HCT116 (cell line): ENCODE measurements at regions not wholly inside any gene's neighbourhood (a gene's known extent, or its start where the extent isn't known, plus 50 kb on each side); places are given as distances from the start of the nearest gene placed in this dataset.

Source experiments
- ATAC-seq: fragments of 200-7000 bp; cut with Tn5 transposase; 2 replicates; pipeline ENCODE4 v1.9.1; 2020; ENCODE audit warnings: mild to moderate bottlenecking, moderate library complexity
- BruUV-seq: library from RNA; stranded (reverse); fragments of 400-500 nt; replicated peaks from 2 replicates; lab custom pipeline; 2021; lab: Mats Ljungman, UMichigan
- CTCF ChIA-PET: fragments of 300-600 bp; sonication (Branson Sonifier 250); formaldehyde crosslinking; loops from one replicate; lab custom pipeline; 2021; ENCODE audit warnings: antibody characterized with exemption; lab: Charles Lee
- POLR2A ChIA-PET: fragments of 300-600, 350-600 bp; sonication (Branson Sonifier 250); formaldehyde crosslinking; loops from one replicate; lab custom pipeline; 2021; ENCODE audit warnings: antibody characterized with exemption; lab: Charles Lee
- RAD21 ChIA-PET, 2 experiments: fragments of 300-600 bp; sonication (Branson Sonifier 250); formaldehyde crosslinking; loops; one replicate each; lab custom pipeline; 2023; ENCODE audit warnings: low total read pairs in 2 of 2; ENCODE audit not compliant: uncharacterized antibody in 2 of 2, unreplicated experiment in 2 of 2, low non-redundant PET in 1 of 2; lab: Charles Lee
- DNase-seq: peaks from one replicate; pipeline ENCODE4 v3.0.0-alpha.2; 2010; ENCODE audit warnings: low read depth, low spot score
- H2AFZ ChIP-seq: fragments of 200-600 bp; shearing (Covaris generic), sonication (generic); 2 replicates; pipeline ENCODE4 v1.6.1; 2017; ENCODE audit warnings: low read depth, mixed run types, mixed read lengths, antibody characterized with exemption, low read length; ENCODE audit not compliant: poor library complexity, severe bottlenecking
- H3K27ac ChIP-seq: 2 replicates; pipeline ENCODE4 v1.5.1; 2012; ENCODE audit warnings: low read depth, low read length
- H3K27me3 ChIP-seq: fragments of 200-600 bp; sonication (generic); 2 replicates; pipeline ENCODE4 v1.6.1; 2016; ENCODE audit warnings: mixed run types, low read length, mixed read lengths; ENCODE audit not compliant: insufficient read depth
- H3K36me3 ChIP-seq, 2 experiments: fragments of 200-500 bp in 1 of 2; fragments of 200-600 bp in 1 of 2; sonication (Bioruptor generic) in 1 of 2; sonication (generic) in 1 of 2; 2 replicates each; pipeline versions ENCODE4 v1.5.1 to v1.6.1; 2014 to 2016; ENCODE audit warnings: low read length in 2 of 2, inconsistent platforms in 1 of 2, mixed read lengths in 1 of 2, mixed run types in 1 of 2; ENCODE audit not compliant: insufficient read depth in 2 of 2, control insufficient read depth in 1 of 2
- H3K4me1 ChIP-seq, 2 experiments: fragments of 200-600 bp in 1 of 2; sonication (generic) in 1 of 2; 2 replicates each; pipeline versions ENCODE4 v1.5.1 to v1.6.1; 2012 to 2017; ENCODE audit warnings: low read length in 2 of 2, inconsistent platforms in 1 of 2, mild to moderate bottlenecking in 1 of 2, mixed read lengths in 1 of 2, mixed run types in 1 of 2, moderate library complexity in 1 of 2; ENCODE audit not compliant: insufficient read depth in 2 of 2, control insufficient read depth in 1 of 2
- H3K4me2 ChIP-seq: fragments of 200-600 bp; sonication (generic); 2 replicates; pipeline ENCODE4 v1.6.1; 2017; ENCODE audit warnings: mixed run types, low read length, mixed read lengths
- H3K4me3 ChIP-seq, 2 experiments: fragments of 200-600 bp in 1 of 2; sonication (generic) in 1 of 2; replicated peaks in 1 of 2; 2 replicates each; pipeline ENCODE4 v1.5.1; 2011 to 2016; ENCODE audit warnings: low read length in 2 of 2, control low read depth in 1 of 2, low read depth in 1 of 2, mild to moderate bottlenecking in 1 of 2, mixed read lengths in 1 of 2, mixed run types in 1 of 2
- H3K79me2 ChIP-seq: fragments of 200-600 bp; sonication (generic); 2 replicates; pipeline ENCODE4 v1.6.1; 2017; ENCODE audit warnings: mild to moderate bottlenecking, mixed run types, low read length, moderate library complexity, mixed read lengths; ENCODE audit not compliant: insufficient read depth
- H3K9ac ChIP-seq: fragments of 200-600 bp; sonication (generic); 2 replicates; pipeline ENCODE4 v1.6.1; 2016; ENCODE audit warnings: low read length, mixed read lengths
- H3K9me2 ChIP-seq: fragments of 200-600 bp; sonication (generic), shearing (Covaris generic); 2 replicates; pipeline ENCODE4 v1.6.1; 2017; ENCODE audit warnings: mixed run types, mild to moderate bottlenecking, moderate library complexity; ENCODE audit not compliant: insufficient read depth
- H3K9me3 ChIP-seq, 2 experiments: fragments of 200-500 bp in 1 of 2; fragments of 200-600 bp in 1 of 2; sonication (Bioruptor generic) in 1 of 2; sonication (generic) in 1 of 2; 2 replicates each; pipeline ENCODE4 v1.6.1; 2014 to 2017; ENCODE audit warnings: low read length in 2 of 2, mixed read lengths in 2 of 2, inconsistent platforms in 1 of 2, low read depth in 1 of 2, mild to moderate bottlenecking in 1 of 2, mixed run types in 1 of 2, moderate library complexity in 1 of 2; ENCODE audit not compliant: control insufficient read depth in 1 of 2, insufficient read depth in 1 of 2
- H4K20me1 ChIP-seq: fragments of 200-600 bp; sonication (generic), shearing (Covaris generic); 2 replicates; pipeline ENCODE4 v1.6.1; 2017; ENCODE audit warnings: mixed run types, mild to moderate bottlenecking, moderate library complexity; ENCODE audit not compliant: insufficient read depth
- ATF3 ChIP-seq: IDR thresholded peaks from 2 replicates; pipeline ENCODE4 v1.6.1; 2012
- CBX3 ChIP-seq: IDR thresholded peaks from 2 replicates; pipeline ENCODE4 v1.6.1; 2012; ENCODE audit warnings: low read depth
- CEBPB ChIP-seq: IDR thresholded peaks from 2 replicates; pipeline ENCODE4 v1.6.1; 2012; ENCODE audit warnings: low read depth
- CTCF ChIP-seq, 3 experiments: fragments of 200-600 bp in 1 of 3; sonication (generic) in 1 of 3; IDR thresholded peaks in 2 of 3; conservative IDR thresholded peaks in 1 of 3; 2 replicates each; pipeline ENCODE4 v1.5.1; 2012 to 2017; ENCODE audit warnings: low read depth in 2 of 3, low read length in 2 of 3, antibody characterized with exemption in 1 of 3, borderline replicate concordance in 1 of 3, control low read depth in 1 of 3, mild to moderate bottlenecking in 1 of 3, mixed read lengths in 1 of 3, mixed run types in 1 of 3, moderate library complexity in 1 of 3; ENCODE audit not compliant: insufficient read depth in 1 of 3
- EGR1 ChIP-seq: IDR thresholded peaks from 2 replicates; pipeline ENCODE4 v1.6.1; 2012; ENCODE audit warnings: low read depth
- EZH2 ChIP-seq: fragments of 200-600 bp; sonication (generic); IDR thresholded peaks from 2 replicates; pipeline ENCODE4 v1.6.1; 2017; ENCODE audit warnings: antibody characterized with exemption, mixed run types
- EZH2phosphoT487 ChIP-seq: fragments of 200-600 bp; IDR thresholded peaks from 2 replicates; pipeline ENCODE4 v1.6.1; 2018; ENCODE audit warnings: antibody characterized with exemption, borderline replicate concordance
- FOSL1 ChIP-seq: IDR thresholded peaks from 2 replicates; pipeline ENCODE4 v1.6.1; 2012; ENCODE audit warnings: low read depth
- JUND ChIP-seq: IDR thresholded peaks from 2 replicates; pipeline ENCODE4 v1.6.1; 2012
- MAX ChIP-seq: IDR thresholded peaks from 2 replicates; pipeline ENCODE4 v1.6.1; 2012
- POLR2A ChIP-seq: IDR thresholded peaks from 2 replicates; pipeline ENCODE4 v1.7.0; 2011; ENCODE audit warnings: borderline replicate concordance; ENCODE audit not compliant: insufficient read depth, insufficient read length; ENCODE audit errors: extremely low read depth
- RAD21 ChIP-seq: IDR thresholded peaks from 2 replicates; pipeline ENCODE4 v1.6.1; 2012; ENCODE audit warnings: low read depth, mild to moderate bottlenecking
- REST ChIP-seq: IDR thresholded peaks from 2 replicates; pipeline ENCODE4 v1.6.1; 2012; ENCODE audit warnings: low read depth
- SIN3A ChIP-seq: IDR thresholded peaks from 2 replicates; pipeline ENCODE4 v1.6.1; 2012; ENCODE audit warnings: low read depth
- SP1 ChIP-seq: IDR thresholded peaks from 2 replicates; pipeline ENCODE4 v1.6.1; 2012; ENCODE audit warnings: low read depth
- SRF ChIP-seq: IDR thresholded peaks from 2 replicates; pipeline ENCODE4 v1.6.1; 2012; ENCODE audit warnings: low read depth
- TCF7L2 ChIP-seq: IDR thresholded peaks from 2 replicates; pipeline ENCODE4 v1.7.0; 2011; ENCODE audit warnings: borderline replicate concordance, inconsistent platforms; ENCODE audit not compliant: insufficient read depth, insufficient read length; ENCODE audit errors: extremely low read depth
- ZBTB33 ChIP-seq: IDR thresholded peaks from 2 replicates; pipeline ENCODE4 v1.6.1; 2011; ENCODE audit warnings: mild to moderate bottlenecking, low read length, moderate library complexity; ENCODE audit not compliant: insufficient replicate concordance; ENCODE audit errors: extremely low read depth
- ZFX ChIP-seq: fragments of 450-650 bp; IDR thresholded peaks from 2 replicates; pipeline ENCODE4 v1.6.1; 2017
- ZNF274 ChIP-seq: fragments of 200-500 bp; sonication (Bioruptor generic); IDR thresholded peaks from 2 replicates; pipeline ENCODE4 v1.6.1; 2014; ENCODE audit warnings: mild to moderate bottlenecking, low read depth, low read length, inconsistent platforms
- intact Hi-C: fragments of 100-400 bp; cut with micrococcal nuclease; formaldehyde crosslinking; loops from 2 replicates; pipeline ENCODE4 v1.10.0; 2022

GRCh38 chr13:78913656-78914055 is 254.7 kb upstream of the OBI1 start:
- no peak overlapping the region for H3K9ac ChIP-seq
- DNase-seq (no peak), ATAC-seq (no peak)
- H3K27ac ChIP-seq, result no peak overlapping the region
- CTCF ChIA-PET, result no interaction called here
- TF ChIP-seq ZNF274 (no peak), RAD21 (no peak), SIN3A (no peak), EZH2 (no peak), CBX3 (no peak), POLR2A (no peak), SRF (no peak), ZFX (no peak), REST (no peak), EZH2phosphoT487 (no peak), CTCF (IDR thresholded peaks at IDR 0.05 in 2 of 3, conservative IDR thresholded peaks at IDR 0.05 in 1 of 3; ENCODE audit: borderline replicate concordance in 1 of 3, insufficient read depth in 1 of 3, low read depth in 2 of 3, low read length in 2 of 3) (no peak), SP1 (no peak), CEBPB (no peak), ATF3 (no peak), JUND (no peak), FOSL1 (no peak), TCF7L2 (no peak), ZBTB33 (no peak), MAX (no peak), EGR1 (no peak)
- H3K4me1 ChIP-seq, result no peaks in the 10 kb centered on the region
- H3K36me3 ChIP-seq, result no peaks in the 10 kb centered on the region
- no peak overlapping the region for H2AFZ ChIP-seq
- no peaks in the 10 kb centered on the region for H3K9me2 ChIP-seq
- intact Hi-C loops, result no loop called here
- H3K79me2 ChIP-seq, result no peaks in the 10 kb centered on the region
- H3K9me3 ChIP-seq, result no peaks in the 10 kb centered on the region
- H4K20me1 ChIP-seq, result no peaks in the 10 kb centered on the region
- RAD21 ChIA-PET, result no interaction called here
- no peak overlapping the region for H3K4me3 ChIP-seq
- H3K27me3 ChIP-seq, result no peaks in the 10 kb centered on the region
- BruUV-seq, result no TSS peak
- POLR2A ChIA-PET, result no interaction called here
- no peak overlapping the region for H3K4me2 ChIP-seq
